GM21515 (cell line): ENCODE measurements at regions not wholly inside any gene's neighbourhood (a gene's known extent, or its start where the extent isn't known, plus 50 kb on each side); places are given as distances from the start of the nearest gene placed in this dataset.

Experiments
- ATAC-seq: cut with Tn5 transposase; IDR thresholded peaks from one replicate; pipeline ENCODE4 v1.9.1; 2021; ENCODE audit not compliant: unreplicated experiment

- ATAC-seq = no peak
Observed at GRCh38 chr22:48226026-48227013, 1463.9 kb downstream of the TBC1D22A start.

- ATAC-seq = no peak
Observed at GRCh38 chr22:48224332-48224731, 1461.9 kb downstream of the TBC1D22A start.

GRCh38 chr22:48223488-48224190 is 1461.2 kb downstream of the TBC1D22A start:
- no peak for ATAC-seq

- ATAC-seq = no peak
Observed at GRCh38 chr22:48222742-48223487, 1460.5 kb downstream of the TBC1D22A start.

GRCh38 chr22:48218889-48219420 is 1456.5 kb downstream of the TBC1D22A start:
- ATAC-seq = no peak

GRCh38 chr22:48217596-48217995 is 1455.1 kb downstream of the TBC1D22A start:
- ATAC-seq = no peak

- no peak for ATAC-seq
Observed at GRCh38 chr22:48212727-48213126, 1450.3 kb downstream of the TBC1D22A start.

GRCh38 chr22:48210812-48211211 is 1448.4 kb downstream of the TBC1D22A start:
- no peak for ATAC-seq

GRCh38 chr22:48210198-48210580 is 1447.7 kb downstream of the TBC1D22A start:
- no peak for ATAC-seq

- no peak for ATAC-seq
Observed at GRCh38 chr22:48209473-48210197, 1447.2 kb downstream of the TBC1D22A start.

GRCh38 chr22:48208894-48209293 is 1446.4 kb downstream of the TBC1D22A start:
- no peak for ATAC-seq

- no peak for ATAC-seq
Observed at GRCh38 chr22:48207919-48208535, 1445.6 kb downstream of the TBC1D22A start.

GRCh38 chr22:48205790-48206189 is 1443.3 kb downstream of the TBC1D22A start:
- no peak for ATAC-seq

GRCh38 chr22:48205161-48205560 is 1442.7 kb downstream of the TBC1D22A start:
- ATAC-seq = no peak

GRCh38 chr22:48204296-48204695 is 1441.8 kb downstream of the TBC1D22A start:
- ATAC-seq = no peak

GRCh38 chr22:48199667-48200066 is 1437.2 kb downstream of the TBC1D22A start:
- no peak for ATAC-seq

GRCh38 chr22:48198489-48199459 is 1436.3 kb downstream of the TBC1D22A start:
- ATAC-seq = no peak

- ATAC-seq = no peak
Observed at GRCh38 chr22:48197189-48197690, 1434.8 kb downstream of the TBC1D22A start.

- ATAC-seq = no peak
Observed at GRCh38 chr22:48192920-48193319, 1430.5 kb downstream of the TBC1D22A start.
